IPS DF 19.7 (cell line): ENCODE measurements at regions not wholly inside any gene's neighbourhood (a gene's known extent, or its start where the extent isn't known, plus 50 kb on each side); places are given as distances from the start of the nearest gene placed in this dataset.
"Not testable (repeated sequence)": the region's sequence is repeated elsewhere in the genome, so short reads cannot be mapped to it uniquely, and the experiment has no call there.

Experiments used
- DNase-seq: peaks from one replicate; pipeline ENCODE4 v3.0.0-alpha.2; 2013; ENCODE audit warnings: low read depth, low spot score

GRCh38 chr5:57396701-57397100 lies 85.9 kb downstream of the ACTBL2 start:
- no peak for DNase-seq

GRCh38 chr5:57394421-57395210 lies 88.0 kb downstream of the ACTBL2 start:
- no peak for DNase-seq

GRCh38 chr5:57386958-57387357 lies 95.7 kb downstream of the ACTBL2 start:
- no peak for DNase-seq

DNA sequence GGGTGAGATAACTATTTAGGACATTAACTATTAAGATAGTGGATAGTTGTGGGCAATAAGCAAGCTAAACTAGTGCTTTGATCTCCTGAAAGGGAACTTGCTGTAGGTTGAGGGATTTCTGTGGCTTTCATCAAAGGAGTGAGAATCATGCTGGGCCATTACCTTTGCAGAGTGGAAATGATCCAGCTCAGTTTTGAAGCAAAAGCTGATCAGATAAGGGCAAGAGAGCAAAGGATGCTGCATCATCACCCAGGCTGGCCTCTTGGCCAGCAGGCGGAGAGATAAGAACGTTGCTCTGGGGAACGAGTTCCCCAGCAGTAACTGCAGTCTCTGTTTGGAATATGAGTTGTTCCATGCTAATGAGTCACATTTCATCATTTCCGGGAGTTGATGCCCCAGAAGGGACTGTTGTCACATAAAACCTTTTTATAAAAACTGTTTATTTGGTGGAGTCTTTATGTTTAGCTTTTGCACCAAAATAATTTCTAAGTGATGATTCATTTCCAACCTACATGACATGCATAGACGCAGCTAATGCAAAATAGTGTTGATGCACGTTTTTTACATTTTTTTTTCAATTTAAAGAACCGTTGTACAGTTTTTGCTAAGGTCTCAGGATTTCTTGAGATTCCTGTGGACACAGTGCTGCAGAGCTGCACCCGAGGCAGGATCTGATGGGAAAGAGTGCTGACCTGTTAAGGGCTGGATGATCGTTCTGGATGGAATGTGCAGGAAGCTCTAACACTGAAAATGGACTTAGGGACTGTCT lies 99.3 kb downstream of the ACTBL2 start:
- no peak for DNase-seq

DNA sequence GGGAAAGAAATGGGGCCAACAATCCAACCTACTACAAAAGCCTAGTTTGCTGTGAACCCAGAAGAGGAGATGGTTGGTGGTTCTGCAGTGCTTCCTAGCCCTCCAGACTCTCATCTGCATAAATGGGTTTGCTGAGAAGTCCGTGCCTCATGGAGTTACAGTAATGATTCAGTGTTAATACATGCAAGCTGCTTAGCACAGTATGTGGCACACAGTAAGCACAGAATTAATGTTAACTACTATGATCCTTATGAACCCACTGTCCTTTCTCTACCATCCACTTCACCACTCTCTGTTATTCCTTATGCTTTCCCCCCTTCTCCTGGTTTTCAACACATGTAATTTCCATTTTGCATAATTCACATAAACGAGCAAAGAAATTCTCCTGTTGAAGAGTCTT lies 100.0 kb downstream of the ACTBL2 start:
- DNase-seq = no peak

- DNase-seq = no peak
Observed at GRCh38 chr5:57370376-57370775, 112.2 kb downstream of the ACTBL2 start.

DNA sequence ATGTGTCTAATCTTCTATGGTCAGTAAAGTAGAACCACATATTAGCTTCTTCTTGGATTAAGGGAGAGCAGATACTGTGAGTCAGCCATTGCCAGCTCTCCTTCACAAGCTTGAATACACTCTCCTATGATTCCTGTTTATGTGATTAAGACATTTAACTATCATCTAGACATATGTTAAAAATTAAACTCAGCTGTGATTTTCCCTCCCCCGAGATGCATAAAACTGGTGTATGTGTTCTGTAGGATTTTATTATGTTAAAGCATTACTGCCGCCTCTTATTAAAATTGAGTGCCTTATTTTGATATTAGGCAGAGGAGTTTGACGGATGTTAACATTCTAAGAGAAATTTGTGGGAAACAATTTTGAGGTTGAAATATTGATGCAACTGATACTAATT lies 114.6 kb downstream of the ACTBL2 start:
- no peak for DNase-seq

DNA sequence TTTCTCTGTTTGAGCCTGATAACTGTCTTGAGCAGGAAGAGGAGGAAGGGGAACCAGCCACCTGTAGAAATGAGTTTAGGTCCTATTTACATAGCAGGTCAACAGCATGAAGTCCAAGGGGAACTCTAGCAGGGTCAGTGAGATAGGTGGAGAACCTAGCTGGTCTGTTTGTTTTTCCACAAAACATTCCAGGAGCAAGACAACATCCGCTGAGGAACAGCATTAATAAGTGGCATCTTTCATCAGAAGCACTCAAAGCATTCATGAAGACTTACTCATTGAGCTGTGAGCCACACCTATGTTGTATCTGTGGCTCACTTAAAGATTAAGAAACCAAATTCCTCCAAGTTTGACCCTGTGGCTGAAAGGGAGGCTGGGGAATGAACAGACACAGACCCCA lies 115.9 kb downstream of the ACTBL2 start:
- no peak for DNase-seq

GRCh38 chr5:57362951-57363350 lies 119.7 kb downstream of the ACTBL2 start:
- DNase-seq = no peak

DNA sequence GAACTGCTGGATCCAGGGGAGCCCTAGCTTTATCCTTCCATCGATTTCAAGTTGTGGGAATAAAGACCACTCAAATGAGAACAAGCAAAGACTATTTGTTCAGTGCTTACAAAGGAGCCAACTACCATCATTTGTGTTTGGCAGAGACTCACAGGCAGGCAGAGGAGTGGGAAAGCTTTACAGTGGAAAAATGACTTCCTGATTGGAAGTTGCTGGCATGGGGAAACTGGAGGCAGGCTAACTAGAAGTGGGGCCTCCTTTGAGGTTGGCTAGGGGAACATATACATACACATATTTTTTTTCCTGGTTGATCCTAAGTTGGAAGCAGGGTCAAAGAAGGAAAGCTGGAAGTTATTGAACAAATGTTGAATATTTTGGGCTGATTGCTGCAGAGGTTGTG lies 121.7 kb downstream of the ACTBL2 start:
- no peak for DNase-seq

GRCh38 chr5:57358796-57359592 lies 123.6 kb downstream of the ACTBL2 start:
- no peak for DNase-seq

DNA sequence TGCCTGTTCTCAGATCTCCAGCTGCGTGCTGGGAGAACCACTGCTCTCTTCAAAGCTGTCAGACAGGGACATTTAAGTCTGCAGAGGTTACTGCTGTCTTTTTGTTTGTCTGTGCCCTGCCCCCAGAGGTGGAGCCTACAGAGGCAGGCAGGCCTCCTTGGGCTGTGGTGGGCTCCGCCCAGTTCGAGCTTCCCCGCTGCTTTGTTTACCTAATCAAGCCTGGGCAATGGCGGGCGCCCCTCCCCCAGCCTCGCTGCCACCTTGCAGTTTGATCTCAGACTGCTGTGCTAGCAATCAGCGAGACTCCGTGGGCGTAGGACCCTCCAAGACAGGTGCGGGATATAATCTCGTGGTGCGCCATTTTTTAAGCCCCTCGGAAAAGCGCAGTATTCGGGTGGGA lies 125.8 kb downstream of the ACTBL2 start:
- not testable (repeated sequence) for DNase-seq

GRCh38 chr5:57349214-57349613 lies 133.4 kb downstream of the ACTBL2 start:
- DNase-seq = no peak

DNA sequence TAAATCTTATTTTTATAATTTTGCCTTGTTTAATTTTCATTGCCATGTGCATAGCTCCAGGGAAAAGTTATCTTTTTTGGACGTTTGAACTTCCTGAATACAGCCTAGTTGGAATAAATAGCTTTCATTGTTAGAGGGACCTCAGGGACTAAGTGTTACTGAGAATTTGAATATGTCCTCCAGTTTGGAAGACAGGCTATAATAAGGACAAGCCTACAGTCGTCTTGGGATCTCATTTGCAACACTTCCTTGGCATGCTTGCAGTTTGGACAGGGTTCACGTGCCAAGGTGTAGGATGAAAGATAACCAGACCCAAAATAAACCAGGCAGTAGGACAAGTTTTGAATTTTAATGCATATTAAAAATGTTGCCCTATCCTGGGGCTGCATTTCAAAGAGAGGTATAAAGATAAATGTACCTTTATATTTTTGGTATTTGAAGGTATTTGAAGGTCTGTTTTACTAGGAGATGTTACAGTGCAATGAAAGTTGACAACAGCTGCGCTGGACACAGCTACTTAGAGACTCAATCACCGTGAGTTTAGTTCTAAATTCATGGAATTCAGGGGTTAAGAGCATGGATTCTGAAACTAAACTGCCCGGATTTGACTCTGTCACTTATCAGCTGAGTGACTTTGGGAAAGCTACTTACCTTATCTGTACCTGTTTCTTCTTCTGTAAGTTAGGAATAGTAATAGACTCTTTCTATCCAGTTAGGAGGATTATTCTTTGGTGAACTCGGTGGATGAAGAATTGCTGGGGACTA lies 134.1 kb downstream of the ACTBL2 start:
- DNase-seq = no peak

GRCh38 chr5:57346328-57346727 lies 136.3 kb downstream of the ACTBL2 start:
- no peak for DNase-seq

GRCh38 chr5:57341380-57341979 lies 141.1 kb downstream of the ACTBL2 start:
- no peak for DNase-seq

- DNase-seq = no peak
Observed at GRCh38 chr5:57340681-57341080, 141.9 kb downstream of the ACTBL2 start.

GRCh38 chr5:57339521-57339920 lies 143.1 kb downstream of the ACTBL2 start:
- no peak for DNase-seq

DNA sequence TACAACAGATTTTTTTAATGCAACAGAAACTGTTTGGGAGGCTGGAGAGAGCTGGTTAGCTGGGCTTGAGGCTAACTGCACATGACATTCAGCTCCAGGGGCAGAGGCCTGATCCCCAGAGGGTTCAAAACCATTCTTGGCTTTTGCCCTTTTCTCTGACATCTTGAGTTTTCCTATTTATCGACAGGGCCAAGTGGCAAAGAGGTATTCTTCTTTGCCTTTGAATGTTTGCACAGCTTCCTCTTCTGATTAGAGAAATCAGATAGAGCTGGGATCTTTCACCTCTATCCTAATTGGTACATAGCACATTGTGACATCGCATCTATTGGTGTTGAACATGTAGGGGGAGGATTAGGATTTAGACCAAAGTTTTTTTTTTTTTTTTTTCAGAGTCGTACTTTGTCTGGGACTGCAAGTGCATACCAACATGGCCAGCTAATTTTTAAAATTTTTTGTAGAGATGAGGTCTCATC lies 143.7 kb downstream of the ACTBL2 start:
- DNase-seq = no peak

- peak; percentile 23 for DNase-seq
Observed at GRCh38 chr5:57338068-57338867, 144.3 kb downstream of the ACTBL2 start.
